ENCODE measurements at regions not wholly inside any gene's neighbourhood (a gene's known extent, or its start where the extent isn't known, plus 50 kb on each side); places are given as distances from the start of the nearest gene placed in this dataset.

- TF ChIP-seq, protein P1, sequence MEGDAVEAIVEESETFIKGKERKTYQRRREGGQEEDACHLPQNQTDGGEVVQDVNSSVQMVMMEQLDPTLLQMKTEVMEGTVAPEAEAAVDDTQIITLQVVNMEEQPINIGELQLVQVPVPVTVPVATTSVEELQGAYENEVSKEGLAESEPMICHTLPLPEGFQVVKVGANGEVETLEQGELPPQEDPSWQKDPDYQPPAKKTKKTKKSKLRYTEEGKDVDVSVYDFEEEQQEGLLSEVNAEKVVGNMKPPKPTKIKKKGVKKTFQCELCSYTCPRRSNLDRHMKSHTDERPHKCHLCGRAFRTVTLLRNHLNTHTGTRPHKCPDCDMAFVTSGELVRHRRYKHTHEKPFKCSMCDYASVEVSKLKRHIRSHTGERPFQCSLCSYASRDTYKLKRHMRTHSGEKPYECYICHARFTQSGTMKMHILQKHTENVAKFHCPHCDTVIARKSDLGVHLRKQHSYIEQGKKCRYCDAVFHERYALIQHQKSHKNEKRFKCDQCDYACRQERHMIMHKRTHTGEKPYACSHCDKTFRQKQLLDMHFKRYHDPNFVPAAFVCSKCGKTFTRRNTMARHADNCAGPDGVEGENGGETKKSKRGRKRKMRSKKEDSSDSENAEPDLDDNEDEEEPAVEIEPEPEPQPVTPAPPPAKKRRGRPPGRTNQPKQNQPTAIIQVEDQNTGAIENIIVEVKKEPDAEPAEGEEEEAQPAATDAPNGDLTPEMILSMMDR (IDR thresholded peaks at IDR 0.05 in 4 of 5, conservative IDR thresholded peaks at IDR 0.05 in 1 of 5), result no peak
- no peak for TF ChIP-seq POLR2A (IDR thresholded peaks at IDR 0.05)
These were observed 665.7 kb downstream of the ADGRL2 start for GRCh38 chr1:82466416-82466815.

Measured in gastrocnemius medialis (tissue), 4 donors.